Psoas muscle (tissue), 7 donors: ENCODE measurements at regions not wholly inside any gene's neighbourhood (a gene's known extent, or its start where the extent isn't known, plus 50 kb on each side); places are given as distances from the start of the nearest gene placed in this dataset.

ENCODE experiments used
- ATAC-seq, 4 donors: fragments of 200-7000 bp; cut with Tn5 transposase; one replicate each; pipeline ENCODE4 v1.9.1; 2020; ENCODE audit warnings: moderate library complexity in 3 of 4, mild to moderate bottlenecking in 2 of 4
- DNase-seq, 2 donors: peaks; one replicate each; pipeline ENCODE4 v3.0.0-alpha.2; 2020
- H3K27ac ChIP-seq: fragments of 200-600 bp; one replicate; pipeline ENCODE4 v1.8.0; 2022
- H3K27me3 ChIP-seq, 3 donors: fragments of 200-600 bp in 1 of 3; one replicate each; pipeline versions ENCODE4 v1.6.1 to v1.8.0; 2013 to 2022; ENCODE audit warnings: low read length in 2 of 3, mild to moderate bottlenecking in 2 of 3, moderate library complexity in 1 of 3; ENCODE audit not compliant: insufficient read depth in 3 of 3
- H3K36me3 ChIP-seq, 2 donors: fragments of 200-600 bp in 1 of 2; one replicate each; pipeline versions ENCODE4 v1.6.1 to v1.8.0; 2013 to 2022; ENCODE audit warnings: low read depth in 1 of 2, mild to moderate bottlenecking in 1 of 2, moderate library complexity in 1 of 2; ENCODE audit not compliant: insufficient read depth in 1 of 2
- H3K4me1 ChIP-seq: fragments of 200-600 bp; one replicate; pipeline ENCODE4 v1.8.0; 2022
- H3K4me3 ChIP-seq: fragments of 200-600 bp; one replicate; pipeline ENCODE4 v1.8.0; 2022; ENCODE audit warnings: mild to moderate bottlenecking
- H3K9me3 ChIP-seq: fragments of 200-600 bp; one replicate; pipeline ENCODE4 v1.8.0; 2022
- WGBS, 3 donors: extraction: QIAGEN DNeasy Blood & Tissue Kit; methylation state at CpG; one replicate each; pipeline versions ENCODE4 v1.1.6 to v1.1.7; 2013; 5-methylcytosine and 5-hydroxymethylcytosine counted together
- intact Hi-C, 2 donors: fragments of 100-400 bp; cut with DNase I; formaldehyde crosslinking; loops; one replicate each; pipeline versions ENCODE4 v1.11.0 to v1.14.2; 2022
- TF ChIP-seq, protein P1 (sequence below): fragments of 200-600 bp; IDR thresholded peaks from one replicate; pipeline ENCODE4 v1.8.0; 2022; ENCODE audit warnings: antibody characterized with exemption
- donor health status: healthy with polysubstance abuse.
- donor health status: DM: no; HTN: no; CAD: no; lungs with moderate emphysema.
- donor health status: Bipolar disorder and iron deficiency.
- donor health status: healthy.
- donor health status: DM: yes; HTN: yes; CAD: no.
- donor health status: DM: no; HTN: no; CAD: no.
- donor health status: DM: yes; HTN: yes; CAD: no.

DNA sequence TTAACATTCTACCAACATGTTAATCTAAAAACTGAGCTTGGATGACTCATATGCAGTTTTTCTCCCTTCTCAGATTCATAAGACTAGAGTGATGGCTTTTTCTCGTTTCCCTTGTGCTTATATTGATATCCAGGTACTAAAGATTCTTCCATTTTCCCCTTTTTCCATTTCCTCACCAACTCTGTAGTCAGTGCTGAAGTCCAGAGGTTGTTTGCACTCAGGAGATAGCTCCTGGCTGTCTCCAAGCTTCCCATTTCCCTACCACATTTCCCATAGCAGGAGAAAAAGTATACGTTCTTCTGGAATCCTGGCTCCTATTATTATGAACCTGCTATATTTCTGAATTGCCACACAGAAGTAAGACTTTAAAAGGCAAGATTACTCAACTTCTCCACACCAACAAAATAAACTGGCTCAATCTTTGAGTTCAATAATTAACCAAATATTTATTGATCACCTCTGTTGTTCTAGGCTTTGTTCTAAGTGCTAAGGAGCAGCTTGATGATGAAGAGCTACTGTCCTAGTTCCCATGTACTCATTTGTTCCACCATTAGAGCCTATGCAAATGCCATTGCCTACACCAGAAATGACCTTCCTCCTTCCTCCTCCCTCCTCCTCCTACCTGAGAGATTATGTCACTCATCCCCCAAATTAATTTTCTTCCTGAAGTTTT is 454.4 kb upstream of the RPS6KA3 start:
- intact Hi-C loops = no loop called here
- H3K4me1 ChIP-seq = no peaks in the 10 kb centered on the region
- WGBS, 3 donors = 62 to 70% (median 63%) methylated on average over 2 of the region's 2 CpGs

DNA sequence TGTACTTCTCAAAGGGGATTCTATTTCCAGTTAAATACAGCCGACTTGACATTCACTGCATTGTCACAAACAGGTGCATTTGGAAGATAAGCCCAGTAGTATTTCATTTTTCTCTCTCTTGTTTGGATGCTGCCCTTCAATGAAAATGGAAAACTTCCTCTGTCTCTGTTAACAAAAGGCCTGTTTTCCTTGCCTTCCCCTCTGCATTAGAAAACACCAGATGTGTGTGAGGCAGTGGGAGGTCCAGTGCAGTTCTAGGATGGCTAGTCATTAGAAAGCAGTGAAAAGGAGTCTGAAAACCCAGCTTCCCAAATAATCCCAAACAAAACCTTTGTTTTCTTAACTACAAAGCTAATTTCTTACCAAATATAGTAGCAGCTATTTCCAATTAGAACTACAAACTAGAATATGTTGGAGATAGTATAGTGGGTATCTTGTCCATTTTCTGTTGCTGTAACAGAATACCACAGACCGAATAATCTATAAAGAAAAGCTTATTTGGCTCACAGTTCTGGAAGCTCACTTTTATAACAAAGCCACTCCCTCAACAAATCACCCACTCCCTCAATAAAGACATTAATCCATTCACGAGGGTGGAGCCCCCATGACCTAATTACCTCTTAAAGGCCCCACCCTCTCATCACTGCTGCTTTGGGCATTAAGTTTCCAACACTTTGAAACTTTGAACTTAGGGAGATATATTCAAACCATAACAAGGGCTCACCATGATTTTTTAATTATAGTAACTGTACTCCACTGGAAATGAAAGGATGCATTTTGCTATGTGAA is 452.1 kb upstream of the RPS6KA3 start:
- intact Hi-C loops = no loop called here
- no peak for ATAC-seq

More for the DNA sequence above, 454.4 kb upstream of the RPS6KA3 start:
- H3K36me3 ChIP-seq = no peaks in the 10 kb centered on the region
- H3K27ac ChIP-seq = no peak overlapping the region
- TF ChIP-seq, protein P1, sequence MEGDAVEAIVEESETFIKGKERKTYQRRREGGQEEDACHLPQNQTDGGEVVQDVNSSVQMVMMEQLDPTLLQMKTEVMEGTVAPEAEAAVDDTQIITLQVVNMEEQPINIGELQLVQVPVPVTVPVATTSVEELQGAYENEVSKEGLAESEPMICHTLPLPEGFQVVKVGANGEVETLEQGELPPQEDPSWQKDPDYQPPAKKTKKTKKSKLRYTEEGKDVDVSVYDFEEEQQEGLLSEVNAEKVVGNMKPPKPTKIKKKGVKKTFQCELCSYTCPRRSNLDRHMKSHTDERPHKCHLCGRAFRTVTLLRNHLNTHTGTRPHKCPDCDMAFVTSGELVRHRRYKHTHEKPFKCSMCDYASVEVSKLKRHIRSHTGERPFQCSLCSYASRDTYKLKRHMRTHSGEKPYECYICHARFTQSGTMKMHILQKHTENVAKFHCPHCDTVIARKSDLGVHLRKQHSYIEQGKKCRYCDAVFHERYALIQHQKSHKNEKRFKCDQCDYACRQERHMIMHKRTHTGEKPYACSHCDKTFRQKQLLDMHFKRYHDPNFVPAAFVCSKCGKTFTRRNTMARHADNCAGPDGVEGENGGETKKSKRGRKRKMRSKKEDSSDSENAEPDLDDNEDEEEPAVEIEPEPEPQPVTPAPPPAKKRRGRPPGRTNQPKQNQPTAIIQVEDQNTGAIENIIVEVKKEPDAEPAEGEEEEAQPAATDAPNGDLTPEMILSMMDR = no peak
- no peak for DNase-seq
- no peak overlapping the region for H3K4me3 ChIP-seq
- no peaks in the 10 kb centered on the region for H3K9me3 ChIP-seq
- H3K27me3 ChIP-seq = no peaks in the 10 kb centered on the region
- no peak for ATAC-seq

DNA sequence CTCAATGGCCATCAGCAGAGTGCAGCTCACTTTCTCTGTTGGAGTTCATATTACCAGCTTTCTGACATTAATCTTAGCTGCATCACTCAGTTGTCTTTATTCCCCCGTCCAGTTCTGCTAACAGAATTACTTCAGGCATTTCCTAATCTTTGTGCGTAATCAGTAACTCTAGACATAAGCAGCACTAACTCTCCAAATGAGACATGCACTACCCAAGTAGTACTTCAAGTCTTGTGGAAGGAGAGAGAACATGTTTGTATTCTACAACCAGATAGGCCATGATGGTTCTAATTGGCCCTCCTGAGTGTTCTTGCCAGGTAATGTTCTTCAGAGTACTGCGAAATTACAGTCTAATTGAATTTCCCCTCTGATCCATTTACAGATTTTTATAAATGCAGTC is 448.5 kb upstream of the RPS6KA3 start:
- intact Hi-C loops = no loop called here
- H3K4me1 ChIP-seq = no peaks in the 10 kb centered on the region
- H3K9me3 ChIP-seq = no peaks in the 10 kb centered on the region
- TF ChIP-seq, protein P1 = no peak
- ATAC-seq (no peak), DNase-seq (no peak)
- H3K27me3 ChIP-seq = no peaks in the 10 kb centered on the region
- no peak overlapping the region for H3K4me3 ChIP-seq
- WGBS, 3 donors = 64 to 70% (median 64%) methylated on average over 3 of the region's 3 CpGs
- no peaks in the 10 kb centered on the region for H3K36me3 ChIP-seq
- no peak overlapping the region for H3K27ac ChIP-seq

More for the DNA sequence above, 452.1 kb upstream of the RPS6KA3 start:
- Histone ChIP-seq H3K36me3 (no peaks in the 10 kb centered on the region), H3K4me3 (no peak overlapping the region), H3K27me3 (no peaks in the 10 kb centered on the region), H3K9me3 (no peaks in the 10 kb centered on the region), H3K27ac (no peak overlapping the region), H3K4me1 (no peaks in the 10 kb centered on the region)
- DNase-seq = no peak
- TF ChIP-seq, protein P1 = no peak
- 19 to 29% (median 25%) methylated on average over 3 of the region's 3 CpGs for WGBS, 3 donors

DNA sequence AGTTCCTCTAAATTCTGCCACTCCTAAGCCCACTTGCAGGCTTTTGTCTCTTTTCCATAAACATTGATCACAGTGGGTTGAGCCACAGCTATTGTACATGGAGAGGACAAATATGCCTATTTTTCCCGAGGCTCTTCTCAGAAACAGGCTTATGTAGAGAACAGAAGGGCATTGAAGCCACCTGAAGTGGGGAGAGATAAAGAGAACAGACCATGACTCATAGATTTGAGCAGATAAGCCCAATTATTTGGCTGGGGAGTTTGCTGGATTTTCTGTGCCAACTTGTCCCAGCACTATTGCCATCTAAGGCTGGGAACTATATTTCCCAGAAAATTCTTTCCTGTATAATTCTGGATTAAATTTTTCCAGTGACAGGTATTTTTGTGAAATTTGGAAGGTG is 446.1 kb upstream of the RPS6KA3 start:
- Histone ChIP-seq H3K4me1 (no peaks in the 10 kb centered on the region), H3K36me3 (no peaks in the 10 kb centered on the region), H3K9me3 (no peaks in the 10 kb centered on the region), H3K4me3 (no peak overlapping the region), H3K27ac (no peak overlapping the region), H3K27me3 (no peaks in the 10 kb centered on the region)
- 11 to 19% (median 18%) methylated on average over 1 of the region's 1 CpG for WGBS, 3 donors
- intact Hi-C loops = no loop called here
- TF ChIP-seq, protein P1 = no peak
- ATAC-seq = no peak
- DNase-seq = no peak
